G401.6 (cell line): ENCODE measurements at regions not wholly inside any gene's neighbourhood (a gene's known extent, or its start where the extent isn't known, plus 50 kb on each side); places are given as distances from the start of the nearest gene placed in this dataset.
"Not testable (repeated sequence)": the region's sequence is repeated elsewhere in the genome, so short reads cannot be mapped to it uniquely, and the experiment has no call there.

Source experiments
- FAIRE-seq: peaks from 2 replicates; lab custom pipeline; 2012; peaks lifted over from hg19 to GRCh38; lab: Jason Lieb, UNC

- FAIRE-seq = no peak
These were observed 134.7 kb upstream of the FOXP2 start for GRCh38 chr7:114279901-114280300.

- FAIRE-seq = no peak
These were observed 141.4 kb upstream of the FOXP2 start for GRCh38 chr7:114273218-114273617.

- no peak for FAIRE-seq
These were observed 144.9 kb upstream of the FOXP2 start for GRCh38 chr7:114269714-114270113.

GRCh38 chr7:114267550-114267949 is 147.1 kb upstream of the FOXP2 start:
- not testable (repeated sequence) for FAIRE-seq

GRCh38 chr7:114264023-114264422 is 150.6 kb upstream of the FOXP2 start:
- no peak for FAIRE-seq

- FAIRE-seq = no peak
These were observed 151.4 kb upstream of the FOXP2 start for GRCh38 chr7:114263219-114263618.

GRCh38 chr7:114255404-114255841 is 159.2 kb upstream of the FOXP2 start:
- FAIRE-seq = no peak

GRCh38 chr7:114243646-114244045 is 171.0 kb upstream of the FOXP2 start:
- no peak for FAIRE-seq

- no peak for FAIRE-seq
These were observed 171.6 kb upstream of the FOXP2 start for GRCh38 chr7:114242992-114243507.

GRCh38 chr7:114229246-114229645 is 185.4 kb upstream of the FOXP2 start:
- no peak for FAIRE-seq

- no peak for FAIRE-seq
These were observed 188.8 kb upstream of the FOXP2 start for GRCh38 chr7:114225784-114226183.

GRCh38 chr7:114218283-114218682 is 196.3 kb upstream of the FOXP2 start:
- FAIRE-seq = no peak

- no peak for FAIRE-seq
These were observed 197.4 kb upstream of the FOXP2 start for GRCh38 chr7:114217026-114217806.

- no peak for FAIRE-seq
These were observed 200.1 kb upstream of the FOXP2 start for GRCh38 chr7:114214466-114214865.

- FAIRE-seq = no peak
These were observed 201.7 kb upstream of the FOXP2 start for GRCh38 chr7:114212721-114213429.

- no peak for FAIRE-seq
These were observed 204.6 kb upstream of the FOXP2 start for GRCh38 chr7:114209968-114210367.

GRCh38 chr7:114206688-114207087 is 207.9 kb upstream of the FOXP2 start:
- no peak for FAIRE-seq

GRCh38 chr7:114196517-114196916 is 218.1 kb upstream of the FOXP2 start:
- no peak for FAIRE-seq

GRCh38 chr7:114190387-114190786 is 224.2 kb upstream of the FOXP2 start:
- no peak for FAIRE-seq

GRCh38 chr7:114183311-114184088 is 231.1 kb upstream of the FOXP2 start:
- no peak for FAIRE-seq

- no peak for FAIRE-seq
These were observed 231.8 kb upstream of the FOXP2 start for GRCh38 chr7:114182837-114183236.

- no peak for FAIRE-seq
These were observed 233.3 kb upstream of the FOXP2 start for GRCh38 chr7:114181280-114181679.
